22Rv1 (cell line): ENCODE measurements at regions not wholly inside any gene's neighbourhood (a gene's known extent, or its start where the extent isn't known, plus 50 kb on each side); places are given as distances from the start of the nearest gene placed in this dataset.

ENCODE experiments used
- CTCF ChIP-seq: fragments of 450-650 bp; IDR thresholded peaks from 2 replicates; pipeline ENCODE4 v1.5.1; 2017; ENCODE audit warnings: mild to moderate bottlenecking
- ZFX ChIP-seq: fragments of 450-650 bp; IDR thresholded peaks from 2 replicates; pipeline ENCODE4 v1.6.1; 2017; ENCODE audit warnings: antibody characterized with exemption, borderline replicate concordance

GRCh38 chr13:76720821-76721220, 165.4 kb downstream of the KCTD12 start:
- TF ChIP-seq CTCF (no peak), ZFX (no peak)
